VCaP (cell line): ENCODE measurements at regions not wholly inside any gene's neighbourhood (a gene's known extent, or its start where the extent isn't known, plus 50 kb on each side); places are given as distances from the start of the nearest gene placed in this dataset.
A peak's percentile ranks its signal among the peaks of the same experiment; 100 is the strongest.

Experiments
- H3K27ac ChIP-seq: fragments of 450-650 bp; 2 replicates; pipeline ENCODE4 v1.5.1; 2017
- TF ChIP-seq, protein P1 (sequence below): fragments of 450-650 bp; conservative IDR thresholded peaks from 2 replicates; pipeline ENCODE4 v1.5.1; 2017; ENCODE audit warnings: mild to moderate bottlenecking, moderate library complexity

DNA sequence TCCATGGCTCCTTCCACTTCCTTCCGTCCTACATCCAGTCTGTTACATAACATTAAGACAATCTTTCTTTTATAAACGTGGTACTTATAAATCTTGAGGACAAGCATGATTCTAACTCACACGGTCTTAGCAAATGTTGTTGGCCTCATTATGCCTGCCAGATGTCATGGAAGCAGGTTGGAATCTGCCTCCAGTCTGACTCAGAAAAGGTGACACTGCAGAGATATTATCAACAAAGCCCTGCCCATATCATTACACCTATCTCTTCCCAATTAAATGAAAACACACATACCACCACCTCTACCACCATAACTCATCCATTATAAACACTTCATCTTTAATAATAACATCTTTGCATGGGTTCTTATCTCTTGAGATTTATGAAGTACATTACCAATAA, 334.7 kb upstream of the CHAC2 start:
- TF ChIP-seq, protein P1, sequence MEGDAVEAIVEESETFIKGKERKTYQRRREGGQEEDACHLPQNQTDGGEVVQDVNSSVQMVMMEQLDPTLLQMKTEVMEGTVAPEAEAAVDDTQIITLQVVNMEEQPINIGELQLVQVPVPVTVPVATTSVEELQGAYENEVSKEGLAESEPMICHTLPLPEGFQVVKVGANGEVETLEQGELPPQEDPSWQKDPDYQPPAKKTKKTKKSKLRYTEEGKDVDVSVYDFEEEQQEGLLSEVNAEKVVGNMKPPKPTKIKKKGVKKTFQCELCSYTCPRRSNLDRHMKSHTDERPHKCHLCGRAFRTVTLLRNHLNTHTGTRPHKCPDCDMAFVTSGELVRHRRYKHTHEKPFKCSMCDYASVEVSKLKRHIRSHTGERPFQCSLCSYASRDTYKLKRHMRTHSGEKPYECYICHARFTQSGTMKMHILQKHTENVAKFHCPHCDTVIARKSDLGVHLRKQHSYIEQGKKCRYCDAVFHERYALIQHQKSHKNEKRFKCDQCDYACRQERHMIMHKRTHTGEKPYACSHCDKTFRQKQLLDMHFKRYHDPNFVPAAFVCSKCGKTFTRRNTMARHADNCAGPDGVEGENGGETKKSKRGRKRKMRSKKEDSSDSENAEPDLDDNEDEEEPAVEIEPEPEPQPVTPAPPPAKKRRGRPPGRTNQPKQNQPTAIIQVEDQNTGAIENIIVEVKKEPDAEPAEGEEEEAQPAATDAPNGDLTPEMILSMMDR, result no peak
- no peak overlapping the region for H3K27ac ChIP-seq

DNA sequence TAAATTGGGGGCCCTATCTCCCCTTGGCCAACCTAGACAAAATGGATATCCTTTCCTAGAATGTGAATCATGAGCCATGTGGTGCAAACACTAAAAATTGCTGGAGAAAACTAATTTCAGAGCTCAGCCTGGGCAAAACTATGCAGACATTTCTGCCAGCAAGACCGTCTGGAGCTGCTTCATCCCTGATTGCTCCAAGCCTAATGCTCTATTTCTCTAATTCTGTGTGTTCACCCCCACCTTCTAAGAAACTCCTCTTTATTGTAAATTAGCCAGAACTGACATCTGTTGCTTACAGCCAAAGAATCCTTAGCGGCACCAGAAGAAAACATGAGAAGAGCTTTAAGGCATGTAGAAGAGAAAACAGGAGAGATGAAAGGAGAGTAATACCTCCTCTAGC, 337.7 kb upstream of the CHAC2 start:
- H3K27ac ChIP-seq, result no peak overlapping the region
- TF ChIP-seq, protein P1, result no peak

DNA sequence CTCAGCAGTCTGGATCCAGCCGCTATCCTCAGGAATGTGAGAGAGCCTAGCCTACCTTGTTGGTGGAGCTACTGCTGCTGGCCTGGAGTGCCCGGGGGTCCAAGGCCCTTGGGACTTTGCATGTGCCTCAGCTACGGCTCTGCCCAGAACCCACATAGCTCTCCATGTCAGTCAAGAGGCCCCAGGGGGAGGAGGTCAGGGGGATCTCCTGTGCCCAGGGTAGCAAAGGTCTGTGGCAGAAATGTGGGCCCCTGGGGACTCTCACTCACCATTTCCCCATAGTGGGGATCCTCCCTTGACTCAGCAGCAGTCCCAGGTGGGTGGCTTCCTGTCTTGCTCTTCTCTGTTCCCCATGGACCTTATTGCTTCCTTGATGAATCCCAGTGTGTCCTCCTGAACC, 342.7 kb upstream of the CHAC2 start:
- TF ChIP-seq, protein P1, result no peak
- H3K27ac ChIP-seq, result no peak overlapping the region

DNA sequence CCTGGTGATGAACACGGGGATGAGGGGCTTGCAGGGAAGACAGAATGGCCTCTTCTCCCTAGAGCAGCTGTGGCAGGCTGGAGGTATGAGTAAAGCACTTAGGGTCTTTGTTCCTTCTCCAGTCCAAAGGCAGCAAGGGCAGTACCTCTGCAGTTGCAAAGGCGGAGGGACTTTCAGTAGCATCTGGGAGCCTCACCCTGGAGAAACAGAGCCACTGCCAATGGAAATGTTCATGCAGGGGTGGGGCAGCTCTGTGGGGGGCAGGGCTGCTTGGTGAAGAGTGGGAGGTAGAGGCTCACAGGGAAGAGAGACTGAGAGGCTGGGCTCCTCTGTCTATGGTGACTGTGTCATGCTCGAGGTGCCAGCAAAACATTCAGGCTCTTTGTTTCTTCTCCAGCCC, 344.1 kb upstream of the CHAC2 start:
- no peak overlapping the region for H3K27ac ChIP-seq
- TF ChIP-seq, protein P1, result no peak

DNA sequence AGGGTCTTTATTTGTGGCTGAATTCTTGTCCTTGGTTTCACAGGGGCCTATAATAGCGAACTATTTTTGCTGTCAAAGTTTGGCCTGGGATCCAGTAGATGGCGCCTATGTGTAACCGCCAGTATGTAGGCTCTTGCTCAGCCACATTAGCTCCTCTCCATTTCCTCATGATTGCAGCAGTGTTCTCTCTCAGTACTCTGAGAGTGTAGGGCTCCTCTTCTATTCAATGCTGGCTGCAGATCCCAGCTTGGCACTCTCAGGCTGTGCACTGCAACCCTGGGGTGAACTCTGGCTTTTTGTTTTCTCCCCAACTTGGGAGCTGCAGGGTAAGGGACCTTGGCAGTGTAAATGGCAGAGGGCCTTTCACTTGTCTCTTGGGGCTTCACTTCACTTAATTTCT, 344.6 kb upstream of the CHAC2 start:
- H3K27ac ChIP-seq, result no peak overlapping the region
- TF ChIP-seq, protein P1, result peak; percentile 86

DNA sequence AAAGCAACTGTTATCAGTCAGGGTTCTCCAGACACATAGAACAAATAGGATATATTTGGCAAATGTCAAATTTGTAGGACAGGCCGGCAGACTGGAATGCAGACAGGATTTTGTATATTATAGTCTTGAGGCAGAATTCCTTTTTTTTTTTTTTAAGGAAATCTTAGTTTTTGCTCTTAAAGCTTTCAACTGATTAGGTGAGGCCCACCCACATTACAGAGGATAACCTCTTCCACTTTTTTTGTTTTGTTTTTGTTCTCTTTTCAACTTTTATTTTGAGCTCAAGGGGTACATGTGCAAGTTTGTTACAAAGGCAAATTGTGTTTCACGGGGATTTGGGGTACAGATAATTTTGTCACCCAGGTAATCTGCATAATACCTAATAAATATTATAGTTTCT, 350.2 kb upstream of the CHAC2 start:
- TF ChIP-seq, protein P1, result no peak

DNA sequence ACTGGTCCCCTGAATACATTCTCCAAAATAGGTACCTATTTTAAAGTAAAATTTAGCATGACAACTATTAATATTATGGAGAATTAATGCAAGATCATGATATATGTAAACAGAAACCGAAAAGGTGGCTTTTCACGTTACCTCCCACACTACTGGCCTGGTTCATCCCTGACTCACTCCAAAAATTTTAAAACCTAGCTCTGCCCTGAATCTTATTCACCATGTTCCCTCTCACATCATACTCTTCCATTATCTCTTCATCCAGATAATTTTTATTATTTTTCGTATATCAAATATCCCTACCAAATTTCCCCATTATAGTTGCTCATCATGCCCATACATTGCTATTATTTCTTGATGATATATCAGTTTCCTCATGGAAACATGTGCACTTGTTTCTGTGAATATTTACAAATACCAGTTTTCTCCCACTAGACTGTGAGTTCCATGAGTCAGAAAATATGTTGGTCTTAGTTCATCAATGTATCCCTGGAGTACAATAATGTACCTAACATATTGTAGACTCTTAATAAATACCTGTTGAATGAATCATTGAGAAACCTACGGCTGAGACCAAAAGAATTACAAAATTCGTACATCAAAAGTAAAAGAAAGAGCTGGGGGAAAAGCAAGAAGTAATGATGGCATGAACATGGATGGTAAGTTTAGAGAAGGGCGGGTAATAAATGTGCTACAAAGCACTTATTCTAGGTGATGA, 360.1 kb upstream of the CHAC2 start:
- TF ChIP-seq, protein P1, result no peak
- no peak overlapping the region for H3K27ac ChIP-seq

More for the DNA sequence above, 350.2 kb upstream of the CHAC2 start:
- H3K27ac ChIP-seq, result no peak overlapping the region
